DND-41 (cell line): ENCODE measurements at regions not wholly inside any gene's neighbourhood (a gene's known extent, or its start where the extent isn't known, plus 50 kb on each side); places are given as distances from the start of the nearest gene placed in this dataset.

Source experiments
- EZH2 ChIP-seq: IDR thresholded peaks from 3 replicates; pipeline ENCODE4 v1.6.1; 2012; ENCODE audit warnings: borderline replicate concordance, low read depth, mild to moderate bottlenecking, moderate library complexity, low read length, inconsistent platforms; ENCODE audit not compliant: severe bottlenecking
- TF ChIP-seq, protein P1 (sequence below): IDR thresholded peaks from 2 replicates; pipeline ENCODE4 v1.5.1; 2012; ENCODE audit warnings: borderline replicate concordance, low read length, moderate library complexity, mild to moderate bottlenecking; ENCODE audit not compliant: poor library complexity, severe bottlenecking; ENCODE audit errors: extremely low read depth

DNA sequence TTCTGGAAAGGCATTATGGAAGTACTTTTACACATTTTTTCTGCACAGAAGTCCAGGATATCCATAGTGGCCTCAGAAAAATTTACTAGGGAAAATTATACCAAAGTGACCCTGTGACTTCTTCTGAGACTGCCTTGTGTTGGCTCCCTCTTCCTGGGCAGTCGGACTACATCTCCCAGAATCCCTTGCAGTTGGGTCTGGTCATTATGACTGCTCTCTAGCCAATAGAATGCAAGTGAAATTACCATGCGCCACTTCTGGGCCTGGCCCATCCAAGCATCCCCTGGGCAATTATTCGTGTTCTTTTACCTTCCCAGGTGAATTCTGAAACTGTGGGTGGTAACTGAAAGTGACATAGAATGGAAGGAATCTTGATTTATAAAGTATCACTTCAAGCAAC is 430.9 kb downstream of the ACTR3B start:
- TF ChIP-seq EZH2, result no peak
- TF ChIP-seq, protein P1, sequence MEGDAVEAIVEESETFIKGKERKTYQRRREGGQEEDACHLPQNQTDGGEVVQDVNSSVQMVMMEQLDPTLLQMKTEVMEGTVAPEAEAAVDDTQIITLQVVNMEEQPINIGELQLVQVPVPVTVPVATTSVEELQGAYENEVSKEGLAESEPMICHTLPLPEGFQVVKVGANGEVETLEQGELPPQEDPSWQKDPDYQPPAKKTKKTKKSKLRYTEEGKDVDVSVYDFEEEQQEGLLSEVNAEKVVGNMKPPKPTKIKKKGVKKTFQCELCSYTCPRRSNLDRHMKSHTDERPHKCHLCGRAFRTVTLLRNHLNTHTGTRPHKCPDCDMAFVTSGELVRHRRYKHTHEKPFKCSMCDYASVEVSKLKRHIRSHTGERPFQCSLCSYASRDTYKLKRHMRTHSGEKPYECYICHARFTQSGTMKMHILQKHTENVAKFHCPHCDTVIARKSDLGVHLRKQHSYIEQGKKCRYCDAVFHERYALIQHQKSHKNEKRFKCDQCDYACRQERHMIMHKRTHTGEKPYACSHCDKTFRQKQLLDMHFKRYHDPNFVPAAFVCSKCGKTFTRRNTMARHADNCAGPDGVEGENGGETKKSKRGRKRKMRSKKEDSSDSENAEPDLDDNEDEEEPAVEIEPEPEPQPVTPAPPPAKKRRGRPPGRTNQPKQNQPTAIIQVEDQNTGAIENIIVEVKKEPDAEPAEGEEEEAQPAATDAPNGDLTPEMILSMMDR, result no peak
